Ishikawa (cell line): ENCODE measurements at regions not wholly inside any gene's neighbourhood (a gene's known extent, or its start where the extent isn't known, plus 50 kb on each side); places are given as distances from the start of the nearest gene placed in this dataset.

Experiments
- CEBPB ChIP-seq: IDR thresholded peaks from 2 replicates; pipeline ENCODE4 v1.6.1; 2012
- CREB1 ChIP-seq: IDR thresholded peaks from 2 replicates; pipeline ENCODE4 v1.6.1; 2012; ENCODE audit warnings: low read depth
- EGR1 ChIP-seq: IDR thresholded peaks from 2 replicates; pipeline ENCODE4 v1.6.1; 2012
- EP300 ChIP-seq: IDR thresholded peaks from 2 replicates; pipeline ENCODE4 v1.6.1; 2012; ENCODE audit warnings: borderline replicate concordance
- FOXM1 ChIP-seq: IDR thresholded peaks from 2 replicates; pipeline ENCODE4 v1.6.1; 2012; ENCODE audit warnings: low read depth, borderline replicate concordance
- MAX ChIP-seq: IDR thresholded peaks from 2 replicates; pipeline ENCODE4 v1.6.1; 2012
- NFIC ChIP-seq: IDR thresholded peaks from 2 replicates; pipeline ENCODE4 v1.6.1; 2012
- RAD21 ChIP-seq: IDR thresholded peaks from 2 replicates; pipeline ENCODE4 v1.6.1; 2012; ENCODE audit warnings: low read depth
- TAF1 ChIP-seq: IDR thresholded peaks from 2 replicates; pipeline ENCODE4 v1.6.1; 2012; ENCODE audit warnings: low read depth, mild to moderate bottlenecking
- TCF12 ChIP-seq: IDR thresholded peaks from 2 replicates; pipeline ENCODE4 v1.6.1; 2012; ENCODE audit warnings: low read depth
- TEAD4 ChIP-seq: IDR thresholded peaks from 2 replicates; pipeline ENCODE4 v1.6.1; 2012
- USF1 ChIP-seq: IDR thresholded peaks from 2 replicates; pipeline ENCODE4 v1.6.1; 2012
- YY1 ChIP-seq: IDR thresholded peaks from 2 replicates; pipeline ENCODE4 v1.6.1; 2012; ENCODE audit warnings: low read depth
- ZBTB7A ChIP-seq: IDR thresholded peaks from 2 replicates; pipeline ENCODE4 v1.6.1; 2012; ENCODE audit warnings: low read depth
- TF ChIP-seq, protein P1 (sequence below): IDR thresholded peaks from 2 replicates; pipeline ENCODE4 v1.6.1; 2012; ENCODE audit warnings: low read depth, mild to moderate bottlenecking

DNA sequence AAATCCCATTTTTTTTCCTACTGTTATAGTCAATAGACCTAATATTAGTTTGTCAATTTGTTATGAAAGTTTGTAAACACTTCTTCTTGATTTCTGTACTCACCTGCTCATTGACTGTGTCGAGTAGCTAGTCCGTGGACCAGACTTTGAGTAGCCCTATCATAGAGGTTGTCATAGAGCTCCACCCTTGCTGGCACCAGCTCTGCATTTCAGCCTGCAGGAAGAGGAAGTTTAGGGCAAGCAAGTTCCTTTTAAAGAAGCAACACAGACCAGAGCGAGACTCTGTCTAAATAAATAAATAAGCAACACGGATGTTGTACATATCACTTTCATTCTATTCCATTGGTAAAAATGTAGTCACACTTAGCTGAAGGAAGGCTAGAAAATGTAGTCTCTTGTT, 74.0 kb downstream of the MCFD2 start:
- TF ChIP-seq ZBTB7A (no peak), RAD21 (no peak), NFIC (no peak), CEBPB (no peak), USF1 (no peak), YY1 (no peak), EP300 (no peak), FOXM1 (no peak), EGR1 (no peak), TEAD4 (no peak), MAX (no peak), CREB1 (no peak), TCF12 (no peak), TAF1 (no peak)
- TF ChIP-seq, protein P1, sequence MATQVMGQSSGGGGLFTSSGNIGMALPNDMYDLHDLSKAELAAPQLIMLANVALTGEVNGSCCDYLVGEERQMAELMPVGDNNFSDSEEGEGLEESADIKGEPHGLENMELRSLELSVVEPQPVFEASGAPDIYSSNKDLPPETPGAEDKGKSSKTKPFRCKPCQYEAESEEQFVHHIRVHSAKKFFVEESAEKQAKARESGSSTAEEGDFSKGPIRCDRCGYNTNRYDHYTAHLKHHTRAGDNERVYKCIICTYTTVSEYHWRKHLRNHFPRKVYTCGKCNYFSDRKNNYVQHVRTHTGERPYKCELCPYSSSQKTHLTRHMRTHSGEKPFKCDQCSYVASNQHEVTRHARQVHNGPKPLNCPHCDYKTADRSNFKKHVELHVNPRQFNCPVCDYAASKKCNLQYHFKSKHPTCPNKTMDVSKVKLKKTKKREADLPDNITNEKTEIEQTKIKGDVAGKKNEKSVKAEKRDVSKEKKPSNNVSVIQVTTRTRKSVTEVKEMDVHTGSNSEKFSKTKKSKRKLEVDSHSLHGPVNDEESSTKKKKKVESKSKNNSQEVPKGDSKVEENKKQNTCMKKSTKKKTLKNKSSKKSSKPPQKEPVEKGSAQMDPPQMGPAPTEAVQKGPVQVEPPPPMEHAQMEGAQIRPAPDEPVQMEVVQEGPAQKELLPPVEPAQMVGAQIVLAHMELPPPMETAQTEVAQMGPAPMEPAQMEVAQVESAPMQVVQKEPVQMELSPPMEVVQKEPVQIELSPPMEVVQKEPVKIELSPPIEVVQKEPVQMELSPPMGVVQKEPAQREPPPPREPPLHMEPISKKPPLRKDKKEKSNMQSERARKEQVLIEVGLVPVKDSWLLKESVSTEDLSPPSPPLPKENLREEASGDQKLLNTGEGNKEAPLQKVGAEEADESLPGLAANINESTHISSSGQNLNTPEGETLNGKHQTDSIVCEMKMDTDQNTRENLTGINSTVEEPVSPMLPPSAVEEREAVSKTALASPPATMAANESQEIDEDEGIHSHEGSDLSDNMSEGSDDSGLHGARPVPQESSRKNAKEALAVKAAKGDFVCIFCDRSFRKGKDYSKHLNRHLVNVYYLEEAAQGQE = no peak

- TF ChIP-seq ZBTB7A (no peak), EGR1 (no peak), TAF1 (no peak), EP300 (no peak), TEAD4 (no peak), MAX (no peak), USF1 (no peak), CEBPB (no peak), FOXM1 (no peak), NFIC (no peak), CREB1 (no peak), RAD21 (no peak)
- TF ChIP-seq, protein P1 = no peak
These were observed 76.6 kb downstream of the MCFD2 start for GRCh38 chr2:46839045-46839444.

GRCh38 chr2:46837704-46838103, 77.9 kb downstream of the MCFD2 start:
- no peak for TF ChIP-seq USF1
- TF ChIP-seq ZBTB7A = no peak
- no peak for TF ChIP-seq TEAD4
- TF ChIP-seq NFIC = no peak
- no peak for TF ChIP-seq CREB1
- TF ChIP-seq TAF1 = no peak
- no peak for TF ChIP-seq TCF12
- no peak for TF ChIP-seq EP300
- TF ChIP-seq EGR1 = no peak
- TF ChIP-seq, protein P1 = no peak
- TF ChIP-seq MAX = no peak
- no peak for TF ChIP-seq RAD21
- no peak for TF ChIP-seq FOXM1
- TF ChIP-seq YY1 = no peak
- no peak for TF ChIP-seq CEBPB

- TF ChIP-seq YY1 (no peak), USF1 (no peak), FOXM1 (no peak), RAD21 (no peak), ZBTB7A (no peak), CEBPB (no peak), EGR1 (no peak), TEAD4 (no peak), TCF12 (no peak)
These were observed 78.5 kb downstream of the MCFD2 start for GRCh38 chr2:46837112-46837454.
